HG03520 (cell line): ENCODE measurements at regions not wholly inside any gene's neighbourhood (a gene's known extent, or its start where the extent isn't known, plus 50 kb on each side); places are given as distances from the start of the nearest gene placed in this dataset.
"Not testable (repeated sequence)": the region's sequence is repeated elsewhere in the genome, so short reads cannot be mapped to it uniquely, and the experiment has no call there.

Experiments used
- ATAC-seq: cut with Tn5 transposase; IDR thresholded peaks from one replicate; pipeline ENCODE4 v1.9.1; 2021; ENCODE audit warnings: mild to moderate bottlenecking, moderate library complexity; ENCODE audit not compliant: unreplicated experiment

GRCh38 chr11:42906226-42906625, 405.6 kb upstream of the API5 start:
- ATAC-seq: no peak

- ATAC-seq: peak; percentile 50
Observed at GRCh38 chr11:42913731-42914130, 398.1 kb upstream of the API5 start.

- ATAC-seq: no peak
Observed at GRCh38 chr11:42923651-42924050, 388.1 kb upstream of the API5 start.

- ATAC-seq: no peak
Observed at GRCh38 chr11:42925916-42926315, 385.9 kb upstream of the API5 start.

GRCh38 chr11:42947405-42947804, 364.4 kb upstream of the API5 start:
- no peak for ATAC-seq

- not testable (repeated sequence) for ATAC-seq
Observed at GRCh38 chr11:42949738-42950376, 361.9 kb upstream of the API5 start.

GRCh38 chr11:42951266-42951665, 360.5 kb upstream of the API5 start:
- ATAC-seq: no peak

GRCh38 chr11:42957831-42958230, 354.0 kb upstream of the API5 start:
- no peak for ATAC-seq

GRCh38 chr11:42958635-42959034, 353.2 kb upstream of the API5 start:
- no peak for ATAC-seq

GRCh38 chr11:42960521-42961088, 351.2 kb upstream of the API5 start:
- ATAC-seq: no peak

GRCh38 chr11:42967653-42968052, 344.1 kb upstream of the API5 start:
- no peak for ATAC-seq

- ATAC-seq: no peak
Observed at GRCh38 chr11:42972741-42973140, 339.1 kb upstream of the API5 start.

- ATAC-seq: no peak
Observed at GRCh38 chr11:42974510-42975179, 337.2 kb upstream of the API5 start.

GRCh38 chr11:42975180-42975529, 336.6 kb upstream of the API5 start:
- no peak for ATAC-seq

- ATAC-seq: no peak
Observed at GRCh38 chr11:42976636-42977217, 335.1 kb upstream of the API5 start.

- ATAC-seq: no peak
Observed at GRCh38 chr11:42992594-42992993, 319.2 kb upstream of the API5 start.

- no peak for ATAC-seq
Observed at GRCh38 chr11:42996421-42997307, 315.1 kb upstream of the API5 start.

GRCh38 chr11:43004879-43005278, 306.9 kb upstream of the API5 start:
- not testable (repeated sequence) for ATAC-seq

GRCh38 chr11:43010042-43010441, 301.8 kb upstream of the API5 start:
- ATAC-seq: no peak

- no peak for ATAC-seq
Observed at GRCh38 chr11:43012606-43013005, 299.2 kb upstream of the API5 start.

- no peak for ATAC-seq
Observed at GRCh38 chr11:43021466-43021865, 290.3 kb upstream of the API5 start.
